22Rv1 (cell line): ENCODE measurements at regions not wholly inside any gene's neighbourhood (a gene's known extent, or its start where the extent isn't known, plus 50 kb on each side); places are given as distances from the start of the nearest gene placed in this dataset.

Source experiments
- ZFX ChIP-seq: fragments of 450-650 bp; IDR thresholded peaks from 2 replicates; pipeline ENCODE4 v1.6.1; 2017; ENCODE audit warnings: antibody characterized with exemption, borderline replicate concordance
- TF ChIP-seq, protein P1 (sequence below): fragments of 450-650 bp; IDR thresholded peaks from 2 replicates; pipeline ENCODE4 v1.5.1; 2017; ENCODE audit warnings: mild to moderate bottlenecking

DNA sequence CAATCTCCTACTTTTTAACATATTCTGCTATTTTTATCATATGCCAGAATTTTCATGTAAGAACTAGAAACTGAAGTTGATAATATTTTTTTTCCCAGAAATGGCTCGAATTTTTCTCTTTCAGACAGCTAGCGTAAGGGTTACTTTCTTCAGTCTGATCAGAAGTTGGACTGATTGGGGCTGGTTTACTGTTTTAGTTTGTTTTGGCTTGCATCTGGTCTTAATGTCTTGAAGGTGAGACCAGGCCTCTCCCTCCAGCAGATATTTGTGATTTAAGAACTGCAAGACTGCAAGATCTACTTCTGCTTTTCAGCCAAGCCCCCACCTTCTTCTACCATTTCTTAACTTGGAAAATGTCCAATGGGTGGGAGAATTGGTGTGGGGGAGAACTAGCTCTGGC, 266.4 kb downstream of the HAPSTR1 start:
- TF ChIP-seq, protein P1, sequence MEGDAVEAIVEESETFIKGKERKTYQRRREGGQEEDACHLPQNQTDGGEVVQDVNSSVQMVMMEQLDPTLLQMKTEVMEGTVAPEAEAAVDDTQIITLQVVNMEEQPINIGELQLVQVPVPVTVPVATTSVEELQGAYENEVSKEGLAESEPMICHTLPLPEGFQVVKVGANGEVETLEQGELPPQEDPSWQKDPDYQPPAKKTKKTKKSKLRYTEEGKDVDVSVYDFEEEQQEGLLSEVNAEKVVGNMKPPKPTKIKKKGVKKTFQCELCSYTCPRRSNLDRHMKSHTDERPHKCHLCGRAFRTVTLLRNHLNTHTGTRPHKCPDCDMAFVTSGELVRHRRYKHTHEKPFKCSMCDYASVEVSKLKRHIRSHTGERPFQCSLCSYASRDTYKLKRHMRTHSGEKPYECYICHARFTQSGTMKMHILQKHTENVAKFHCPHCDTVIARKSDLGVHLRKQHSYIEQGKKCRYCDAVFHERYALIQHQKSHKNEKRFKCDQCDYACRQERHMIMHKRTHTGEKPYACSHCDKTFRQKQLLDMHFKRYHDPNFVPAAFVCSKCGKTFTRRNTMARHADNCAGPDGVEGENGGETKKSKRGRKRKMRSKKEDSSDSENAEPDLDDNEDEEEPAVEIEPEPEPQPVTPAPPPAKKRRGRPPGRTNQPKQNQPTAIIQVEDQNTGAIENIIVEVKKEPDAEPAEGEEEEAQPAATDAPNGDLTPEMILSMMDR: no peak
- TF ChIP-seq ZFX: no peak
